MM.1S (cell line): ENCODE measurements at regions not wholly inside any gene's neighbourhood (a gene's known extent, or its start where the extent isn't known, plus 50 kb on each side); places are given as distances from the start of the nearest gene placed in this dataset.

Source experiments
- DNase-seq: peaks from one replicate; pipeline ENCODE4 v3.0.0-alpha.2; 2015
- H2AFZ ChIP-seq: fragments of 300-600 bp; sonication (generic); 2 replicates; pipeline ENCODE4 v1.6.0; 2016; ENCODE audit warnings: antibody characterized with exemption, low read length
- H3F3A ChIP-seq: fragments of 300-600 bp; sonication (generic); 2 replicates; pipeline ENCODE4 v1.6.1; 2016; ENCODE audit warnings: mild to moderate bottlenecking, antibody characterized with exemption, low read length, moderate library complexity, mixed read lengths; ENCODE audit not compliant: insufficient read depth
- H3K27ac ChIP-seq: fragments of 300-600 bp; sonication (generic); 2 replicates; pipeline ENCODE4 v1.5.1; 2016; ENCODE audit warnings: mild to moderate bottlenecking, low read length
- H3K27me3 ChIP-seq: fragments of 300-600 bp; sonication (generic); replicated peaks from 2 replicates; pipeline ENCODE4 v1.6.0; 2016; ENCODE audit warnings: low read length; ENCODE audit not compliant: insufficient read depth
- H3K36me3 ChIP-seq: fragments of 300-600 bp; sonication (generic); replicated peaks from 2 replicates; pipeline ENCODE4 v1.6.1; 2016; ENCODE audit warnings: mild to moderate bottlenecking, low read length, mixed read lengths; ENCODE audit not compliant: insufficient read depth
- H3K4me1 ChIP-seq: fragments of 300-600 bp; sonication (generic); 2 replicates; pipeline ENCODE4 v1.6.1; 2016; ENCODE audit warnings: low read length, mixed read lengths
- H3K4me2 ChIP-seq: fragments of 300-600 bp; sonication (generic); 2 replicates; pipeline ENCODE4 v1.6.0; 2016; ENCODE audit warnings: low read depth, low read length
- H3K4me3 ChIP-seq: fragments of 300-600 bp; sonication (generic); 2 replicates; pipeline ENCODE4 v1.5.1; 2016; ENCODE audit warnings: low read length, mixed read lengths
- H3K79me2 ChIP-seq: fragments of 300-600 bp; sonication (generic); 2 replicates; pipeline ENCODE4 v1.6.1; 2016; ENCODE audit warnings: mixed run types, low read length, mixed read lengths
- H3K9ac ChIP-seq: fragments of 300-600 bp; sonication (generic); 2 replicates; pipeline ENCODE4 v1.6.1; 2016; ENCODE audit warnings: low read length, mixed read lengths
- H3K9me2 ChIP-seq: fragments of 300-600 bp; sonication (generic); replicated peaks from 2 replicates; pipeline ENCODE4 v1.6.1; 2016; ENCODE audit warnings: mild to moderate bottlenecking, low read length, mixed read lengths; ENCODE audit not compliant: insufficient read depth
- H3K9me3 ChIP-seq: fragments of 300-600 bp; sonication (generic); replicated peaks from 2 replicates; pipeline ENCODE4 v1.6.1; 2016; ENCODE audit warnings: mild to moderate bottlenecking, low read length, mixed read lengths; ENCODE audit not compliant: insufficient read depth
- H4K20me1 ChIP-seq: fragments of 300-600 bp; sonication (generic); 2 replicates; pipeline ENCODE4 v1.6.1; 2016; ENCODE audit warnings: mild to moderate bottlenecking, low read length, moderate library complexity, mixed read lengths; ENCODE audit not compliant: insufficient read depth
- CTCF ChIP-seq: fragments of 300-600 bp; sonication (generic); IDR thresholded peaks from 2 replicates; pipeline ENCODE4 v1.5.1; 2016; ENCODE audit warnings: antibody characterized with exemption, low read length, mixed read lengths
- EZH2 ChIP-seq: fragments of 300-600 bp; sonication (generic); optimal IDR thresholded peaks from 2 replicates; pipeline ENCODE3; 2017; ENCODE audit warnings: low read depth, mild to moderate bottlenecking, antibody characterized with exemption, low read length, mixed read lengths
- EZH2phosphoT487 ChIP-seq: fragments of 300-600 bp; sonication (generic); IDR thresholded peaks from 2 replicates; pipeline ENCODE4 v1.6.1; 2018; ENCODE audit warnings: antibody characterized with exemption, low read length

DNA sequence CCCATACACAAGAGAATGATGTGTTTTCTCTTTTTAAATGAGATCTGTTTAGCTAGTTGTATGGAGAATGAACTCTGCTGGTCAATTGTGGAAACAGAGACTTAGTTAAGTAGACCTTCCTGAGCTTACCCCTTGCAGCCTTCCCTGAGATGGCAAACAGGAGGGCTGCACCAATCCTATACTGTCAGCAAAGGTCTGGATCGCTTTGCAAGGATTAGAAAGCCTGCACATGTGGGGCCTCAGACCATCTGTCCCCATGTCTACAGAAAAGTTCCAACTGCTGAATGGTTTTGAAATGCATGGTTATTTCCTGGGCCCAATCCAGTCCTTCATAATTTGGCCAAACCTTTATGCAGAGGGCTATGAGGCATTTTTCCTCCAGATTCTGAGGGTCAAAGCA, 183.9 kb upstream of the SLC10A2 start:
- DNase-seq: no peak
- Histone ChIP-seq H3K36me3 (no peaks in the 10 kb centered on the region), H3K9me3 (no peaks in the 10 kb centered on the region), H3K4me3 (no peak overlapping the region), H3K4me2 (no peak overlapping the region), H3K4me1 (no peaks in the 10 kb centered on the region), H3K9me2 (no peaks in the 10 kb centered on the region), H3K79me2 (no peaks in the 10 kb centered on the region), H2AFZ (no peak overlapping the region), H3K27ac (no peak overlapping the region), H3K9ac (no peak overlapping the region), H3F3A (no peaks in the 10 kb centered on the region), H3K27me3 (no peaks in the 10 kb centered on the region), H4K20me1 (no peaks in the 10 kb centered on the region)
- no peak for TF ChIP-seq CTCF
- TF ChIP-seq EZH2phosphoT487: no peak
- TF ChIP-seq EZH2: no peak

DNA sequence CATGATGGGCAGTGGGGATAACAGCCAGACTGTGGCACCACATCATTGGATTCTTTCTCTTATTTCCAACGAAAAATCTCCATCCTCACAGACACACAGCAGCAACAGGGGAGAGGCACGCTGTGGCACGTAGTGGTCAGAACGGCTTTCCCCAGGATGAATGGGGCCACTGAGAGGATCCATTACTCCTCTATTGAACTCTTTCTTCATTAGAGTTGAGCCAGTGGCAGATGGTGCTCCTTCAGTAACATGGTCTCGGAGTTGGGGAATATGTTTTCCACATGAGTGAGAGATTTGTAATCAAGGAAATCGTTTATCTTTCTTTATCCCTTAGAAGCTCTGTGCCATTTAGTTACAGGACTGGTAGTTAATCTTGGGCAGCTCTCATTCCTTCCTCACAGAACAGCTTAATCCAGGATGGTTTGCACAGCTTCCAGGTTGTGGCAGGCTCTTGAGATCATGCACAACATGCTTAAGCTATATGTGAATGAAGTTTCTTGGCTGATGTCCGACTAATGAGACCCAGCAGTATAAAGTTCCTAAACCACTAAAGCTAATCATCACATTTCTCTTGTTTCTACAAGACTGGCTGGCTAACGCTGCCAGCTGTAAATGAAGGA, 180.5 kb upstream of the SLC10A2 start:
- no peaks in the 10 kb centered on the region for H4K20me1 ChIP-seq
- DNase-seq: no peak
- no peaks in the 10 kb centered on the region for H3K9me3 ChIP-seq
- H3K4me2 ChIP-seq: no peak overlapping the region
- H3K79me2 ChIP-seq: no peaks in the 10 kb centered on the region
- no peak overlapping the region for H3K9ac ChIP-seq
- no peaks in the 10 kb centered on the region for H3K4me1 ChIP-seq
- no peak overlapping the region for H2AFZ ChIP-seq
- H3K27me3 ChIP-seq: no peaks in the 10 kb centered on the region
- no peaks in the 10 kb centered on the region for H3K9me2 ChIP-seq
- no peaks in the 10 kb centered on the region for H3K36me3 ChIP-seq
- TF ChIP-seq EZH2 (no peak), EZH2phosphoT487 (no peak), CTCF (no peak)
- H3F3A ChIP-seq: no peaks in the 10 kb centered on the region
- H3K4me3 ChIP-seq: no peak overlapping the region
- H3K27ac ChIP-seq: no peak overlapping the region

DNA sequence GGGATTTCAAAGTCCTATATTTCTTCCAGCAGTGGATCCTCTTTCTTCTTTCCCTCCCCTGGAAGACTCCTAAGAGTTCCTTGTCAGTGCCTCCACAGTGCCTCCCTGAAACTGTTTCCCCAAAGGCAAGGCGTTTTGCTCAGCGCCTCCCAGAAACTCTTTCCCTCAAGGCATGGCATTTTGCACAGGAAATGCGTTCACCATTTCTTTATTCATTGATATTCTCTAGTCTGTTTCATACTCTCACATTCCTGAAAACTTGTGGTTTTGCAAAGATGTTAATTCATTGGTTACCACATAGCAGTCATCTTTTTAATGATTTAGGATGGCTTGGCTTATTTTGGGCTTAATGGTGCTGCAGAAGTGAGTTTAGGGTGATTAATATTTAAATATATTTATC, 177.3 kb upstream of the SLC10A2 start:
- H3K36me3 ChIP-seq: no peaks in the 10 kb centered on the region
- H3K79me2 ChIP-seq: no peaks in the 10 kb centered on the region
- H3K9me2 ChIP-seq: no peaks in the 10 kb centered on the region
- H3K4me2 ChIP-seq: no peak overlapping the region
- TF ChIP-seq EZH2phosphoT487 (no peak), CTCF (no peak), EZH2 (no peak)
- H2AFZ ChIP-seq: no peak overlapping the region
- H3F3A ChIP-seq: no peaks in the 10 kb centered on the region
- H3K9me3 ChIP-seq: no peaks in the 10 kb centered on the region
- no peaks in the 10 kb centered on the region for H3K4me1 ChIP-seq
- no peak for DNase-seq
- H4K20me1 ChIP-seq: no peaks in the 10 kb centered on the region
- H3K9ac ChIP-seq: no peak overlapping the region
- H3K27ac ChIP-seq: no peak overlapping the region
- no peak overlapping the region for H3K4me3 ChIP-seq
- no peaks in the 10 kb centered on the region for H3K27me3 ChIP-seq
